ENCODE measurements at regions not wholly inside any gene's neighbourhood (a gene's known extent, or its start where the extent isn't known, plus 50 kb on each side); places are given as distances from the start of the nearest gene placed in this dataset.

GRCh38 chr1:221564891-221565290, 177.0 kb downstream of the DUSP10 start:
- TF ChIP-seq CTCF (conservative IDR thresholded peaks at IDR 0.05; ENCODE audit: low read depth, low read length), result no peak
- no peak for TF ChIP-seq EZH2 (IDR thresholded peaks at IDR 0.05; ENCODE audit: low read length, unreplicated experiment)
- TF ChIP-seq EZH2phosphoT487 (IDR thresholded peaks at IDR 0.05; ENCODE audit: borderline replicate concordance, low read length), result no peak

Measured in PC-3 (cell line).